Tibial nerve (tissue), 4 donors: ENCODE measurements at regions not wholly inside any gene's neighbourhood (a gene's known extent, or its start where the extent isn't known, plus 50 kb on each side); places are given as distances from the start of the nearest gene placed in this dataset.
A peak's percentile ranks its signal among the peaks of the same experiment; 100 is the strongest.

ENCODE experiments used
- DNase-seq, 2 donors: peaks; one replicate each; pipeline ENCODE4 v3.0.0-alpha.2; 2019; ENCODE audit warnings: low spot score in 2 of 2
- H3K27ac ChIP-seq, 4 donors: fragments of 200-600 bp; sonication (generic) in 3 of 4; one replicate each; pipeline ENCODE4 v1.5.1; 2017 to 2019; ENCODE audit warnings: mild to moderate bottlenecking in 1 of 4
- H3K27me3 ChIP-seq, 2 donors: fragments of 200-600 bp; sonication (generic) in 1 of 2; one replicate each; pipeline versions ENCODE4 v1.5.1 to v1.6.0; 2017 to 2019
- H3K36me3 ChIP-seq, 3 donors: fragments of 200-600 bp; sonication (generic); one replicate each; pipeline ENCODE4 v1.5.1; 2018 to 2019
- H3K4me1 ChIP-seq, 4 donors: fragments of 200-600 bp; sonication (generic) in 3 of 4; one replicate each; pipeline ENCODE4 v1.5.1; 2017 to 2019
- H3K4me3 ChIP-seq, 4 donors: fragments of 200-600 bp; sonication (generic) in 3 of 4; one replicate each; pipeline ENCODE4 v1.5.1; 2017 to 2019; ENCODE audit warnings: mild to moderate bottlenecking in 1 of 4, moderate library complexity in 1 of 4
- H3K9me3 ChIP-seq, 4 donors: fragments of 200-600 bp; sonication (generic) in 3 of 4; one replicate each; pipeline ENCODE4 v1.5.1; 2017 to 2019
- CTCF ChIP-seq, 5 experiments: fragments of 200-600 bp in 3 of 5; fragments of 450-650 bp in 2 of 5; sonication (generic) in 3 of 5; IDR thresholded peaks; one replicate each; pipeline ENCODE4 v1.5.1; 2016 to 2019; ENCODE audit warnings: antibody characterized with exemption in 5 of 5, mild to moderate bottlenecking in 3 of 5, moderate library complexity in 2 of 5
- EP300 ChIP-seq, 2 donors: sonication (generic); formaldehyde crosslinking; IDR thresholded peaks; one replicate each; pipeline ENCODE4 v1.6.1; 2017; ENCODE audit warnings: antibody characterized with exemption in 2 of 2, mild to moderate bottlenecking in 1 of 2
- POLR2A ChIP-seq, 2 donors: fragments of 450-650 bp; IDR thresholded peaks; one replicate each; pipeline ENCODE4 v1.6.1; 2017; ENCODE audit warnings: antibody characterized with exemption in 2 of 2, mild to moderate bottlenecking in 2 of 2, moderate library complexity in 2 of 2
- WGBS, 2 donors: methylation state at CpG; one replicate each; pipeline ENCODE4 v1.1.5; 2018; 5-methylcytosine and 5-hydroxymethylcytosine counted together

GRCh38 chr6:44059359-44060346 lies 67.6 kb downstream of the MRPL14 start:
- Histone ChIP-seq H3K4me3 (no peak overlapping the region), H3K4me1 (peaks cover 0 to 59% (median 18%) of the 10 kb centered on the region in 4 donors), H3K9me3 (peaks cover 0 to 5% (median 0%) of the 10 kb centered on the region in 4 donors), H3K27me3 (no peaks in the 10 kb centered on the region), H3K27ac (peak overlapping the region in 3 of 4 donors; percentile 70 to 80 (median 78)), H3K36me3 (no peaks in the 10 kb centered on the region)
- 65 to 68% methylated on average over 7 of the region's 7 CpGs for WGBS, 2 donors
- no peak for DNase-seq
- no peak for TF ChIP-seq EP300 (IDR thresholded peaks at IDR 0.05)
- no peak for TF ChIP-seq POLR2A (IDR thresholded peaks at IDR 0.05)
- no peak for TF ChIP-seq CTCF (IDR thresholded peaks at IDR 0.05)

GRCh38 chr6:44058617-44059358 lies 68.5 kb downstream of the MRPL14 start:
- Histone ChIP-seq H3K27me3 (no peaks in the 10 kb centered on the region), H3K4me3 (no peak overlapping the region), H3K4me1 (peaks cover 0 to 51% (median 18%) of the 10 kb centered on the region in 4 donors), H3K36me3 (no peaks in the 10 kb centered on the region), H3K27ac (peak overlapping the region in 3 of 4 donors; percentile 70 to 80 (median 78)), H3K9me3 (peaks cover 0 to 5% (median 0%) of the 10 kb centered on the region in 4 donors)
- DNase-seq, result peak in 1 of 2 donors; percentile 46
- WGBS, 2 donors, result 36 to 47% methylated on average over 14 to 15 of the region's 19 CpGs
- peak in 1 of 2 donors; percentile 77 for TF ChIP-seq EP300 (IDR thresholded peaks at IDR 0.05)
- no peak for TF ChIP-seq POLR2A (IDR thresholded peaks at IDR 0.05)
- TF ChIP-seq CTCF (IDR thresholded peaks at IDR 0.05), result no peak

GRCh38 chr6:44057931-44058616 lies 69.2 kb downstream of the MRPL14 start:
- Histone ChIP-seq H3K4me1 (peaks cover 0 to 43% (median 18%) of the 10 kb centered on the region in 4 donors), H3K9me3 (peaks cover 0 to 5% (median 0%) of the 10 kb centered on the region in 4 donors), H3K36me3 (no peaks in the 10 kb centered on the region), H3K4me3 (no peak overlapping the region), H3K27ac (peak overlapping the region in 2 of 4 donors; percentile 76 to 80), H3K27me3 (no peaks in the 10 kb centered on the region)
- WGBS, 2 donors, result 74 to 85% methylated on average over 8 to 10 of the region's 10 CpGs
- peak in 1 of 2 donors; percentile 74 for DNase-seq
- no peak for TF ChIP-seq CTCF (IDR thresholded peaks at IDR 0.05)
- no peak for TF ChIP-seq POLR2A (IDR thresholded peaks at IDR 0.05)
- no peak for TF ChIP-seq EP300 (IDR thresholded peaks at IDR 0.05)

- no peak for DNase-seq
- Histone ChIP-seq H3K27me3 (no peaks in the 10 kb centered on the region), H3K27ac (peak overlapping the region in 2 of 4 donors; percentile 76 to 80), H3K9me3 (peaks cover 0 to 5% (median 0%) of the 10 kb centered on the region in 4 donors), H3K4me3 (no peak overlapping the region), H3K4me1 (peaks cover 0 to 43% (median 15%) of the 10 kb centered on the region in 4 donors), H3K36me3 (no peaks in the 10 kb centered on the region)
- WGBS, 2 donors, result 49 to 56% methylated on average over 4 of the region's 4 CpGs
- TF ChIP-seq POLR2A (IDR thresholded peaks at IDR 0.05) (no peak), CTCF (IDR thresholded peaks at IDR 0.05) (no peak), EP300 (IDR thresholded peaks at IDR 0.05) (no peak)
Measured at GRCh38 chr6:44057238-44057930, 69.9 kb downstream of the MRPL14 start.
